Astrocyte (in vitro differentiated cells and primary cell): ENCODE measurements at regions not wholly inside any gene's neighbourhood (a gene's known extent, or its start where the extent isn't known, plus 50 kb on each side); places are given as distances from the start of the nearest gene placed in this dataset.

Experiments
- CTCF ChIP-seq: IDR thresholded peaks from 2 replicates; pipeline ENCODE4 v1.5.1; 2011; ENCODE audit warnings: low read depth, mild to moderate bottlenecking, inconsistent platforms, low read length, moderate library complexity; ENCODE audit not compliant: insufficient read depth
- EZH2 ChIP-seq: IDR thresholded peaks from 2 replicates; pipeline ENCODE4 v1.6.1; 2012; ENCODE audit warnings: mild to moderate bottlenecking, low read length, inconsistent platforms; ENCODE audit not compliant: insufficient read depth

DNA sequence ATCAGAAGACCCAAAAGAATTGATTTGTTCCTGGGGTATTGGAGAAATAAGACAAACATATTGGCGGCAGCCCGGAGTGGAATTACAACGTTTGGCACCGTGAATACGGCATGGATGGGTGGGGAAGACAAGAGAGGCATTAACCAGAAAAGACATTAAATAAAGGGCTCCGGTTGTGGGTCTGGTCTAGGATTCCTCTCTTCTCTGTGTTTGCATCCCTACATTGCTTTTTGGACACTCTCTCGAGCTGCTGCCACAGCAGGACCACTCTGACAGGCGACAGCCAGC is 138.7 kb upstream of the PALM2AKAP2 start:
- TF ChIP-seq CTCF (no peak), EZH2 (no peak)
